ENCODE measurements at regions not wholly inside any gene's neighbourhood (a gene's known extent, or its start where the extent isn't known, plus 50 kb on each side); places are given as distances from the start of the nearest gene placed in this dataset.

- in situ Hi-C loops (cut with HindIII; ENCODE audit: low pct_ligation_motif_present, low pct_unique_long_range_greater_than_20kb, low sequenced_read_pairs) = no loop called here
- no peak for DNase-seq
Observed at GRCh38 chr17:27386206-27387075, 69.8 kb upstream of the KSR1 start.

DNA sequence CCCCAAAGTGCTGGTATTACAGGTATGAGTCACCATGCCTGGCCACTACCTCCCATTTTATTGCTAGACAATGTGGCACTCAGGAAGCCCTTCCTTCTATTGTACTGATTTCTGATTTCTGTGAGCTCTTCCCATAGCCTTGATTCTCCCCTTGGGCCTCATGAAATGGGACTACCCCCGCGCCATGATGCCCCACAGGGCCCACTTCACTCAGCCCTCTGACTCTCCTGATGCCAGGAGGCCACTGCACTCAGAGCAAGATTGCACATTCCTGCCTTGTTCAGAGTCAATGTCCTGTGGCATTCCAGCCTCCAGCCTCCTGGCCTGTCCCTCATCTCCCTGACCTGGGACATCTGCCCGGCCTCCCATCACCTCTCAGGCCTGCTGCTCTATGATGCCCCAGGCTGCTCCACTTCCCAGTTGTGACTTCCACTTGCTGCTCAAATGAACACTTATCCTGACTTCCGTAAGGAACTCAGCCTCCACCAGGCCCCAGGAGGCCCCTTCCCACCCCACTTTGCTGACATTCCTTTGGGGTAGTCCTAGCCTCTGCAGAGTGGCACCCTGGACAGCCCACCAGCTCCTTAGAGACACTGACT, 66.6 kb upstream of the KSR1 start:
- in situ Hi-C loops (cut with HindIII; ENCODE audit: low pct_ligation_motif_present, low pct_unique_long_range_greater_than_20kb, low sequenced_read_pairs) = no loop called here
- DNase-seq = no peak

GRCh38 chr17:27390540-27390939, 65.7 kb upstream of the KSR1 start:
- in situ Hi-C loops (cut with HindIII; ENCODE audit: low pct_ligation_motif_present, low pct_unique_long_range_greater_than_20kb, low sequenced_read_pairs) = no loop called here
- DNase-seq = no peak

DNA sequence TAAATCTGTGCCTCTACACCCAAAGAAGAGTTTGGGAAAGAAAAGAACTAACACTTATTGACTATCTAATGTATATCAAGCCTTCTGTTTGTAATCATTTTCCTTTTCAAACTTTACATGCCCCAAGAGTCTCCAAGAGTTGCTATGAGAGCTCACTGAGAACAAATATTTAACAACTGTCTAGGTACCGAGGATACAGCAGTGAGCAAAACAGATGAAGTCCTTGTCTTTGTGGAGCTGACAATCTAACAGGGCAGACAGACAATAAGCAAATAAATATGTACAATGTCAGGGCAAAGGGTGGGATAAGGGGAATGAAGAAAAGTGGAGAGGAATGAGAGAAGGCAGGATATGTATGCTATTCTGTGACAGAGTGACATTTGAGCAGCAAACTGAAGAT, 64.8 kb upstream of the KSR1 start:
- no peak for DNase-seq
- in situ Hi-C loops (cut with HindIII; ENCODE audit: low pct_ligation_motif_present, low pct_unique_long_range_greater_than_20kb, low sequenced_read_pairs) = no loop called here

DNA sequence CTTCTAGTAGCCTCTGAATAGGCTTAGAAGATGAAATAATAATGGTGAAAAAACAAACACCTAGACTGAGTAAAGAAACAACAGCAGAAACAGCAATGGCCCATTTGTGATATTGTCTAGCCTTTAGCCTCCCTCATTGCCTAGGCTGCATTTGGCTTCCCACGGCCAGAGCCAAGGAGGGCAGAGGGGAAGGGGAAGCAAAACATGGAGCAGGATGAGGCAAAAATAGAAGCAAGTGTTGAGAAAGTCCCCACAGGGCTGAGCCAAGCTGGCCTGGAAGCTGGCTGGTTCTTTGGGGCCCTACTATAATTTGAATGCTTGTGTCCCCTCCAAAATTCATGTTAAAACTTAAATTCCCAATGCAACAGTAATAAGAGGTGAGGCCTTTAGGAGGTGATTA, 60.2 kb upstream of the KSR1 start:
- no peak for DNase-seq
- in situ Hi-C loops (cut with HindIII; ENCODE audit: low pct_ligation_motif_present, low pct_unique_long_range_greater_than_20kb, low sequenced_read_pairs) = no loop called here

DNA sequence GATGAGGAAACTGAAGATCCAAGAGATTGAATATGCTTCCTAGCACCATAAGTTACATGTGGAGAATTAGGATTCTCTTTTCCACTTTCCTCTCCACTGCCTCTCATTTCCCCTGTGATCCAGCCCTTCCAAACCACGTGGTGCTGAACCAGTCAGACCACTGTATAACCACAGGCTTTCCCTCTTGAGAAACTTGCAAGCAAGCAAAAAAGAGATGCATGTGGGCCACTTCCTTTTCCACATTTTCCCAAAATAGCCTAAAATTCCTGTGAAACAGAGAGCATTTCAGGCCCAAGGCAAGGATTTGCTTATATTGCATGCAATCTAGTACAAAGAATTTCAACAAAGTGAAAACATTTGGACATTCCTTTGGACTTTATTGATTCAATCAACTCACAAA, 59.3 kb upstream of the KSR1 start:
- DNase-seq = no peak
- in situ Hi-C loops (cut with HindIII; ENCODE audit: low pct_ligation_motif_present, low pct_unique_long_range_greater_than_20kb, low sequenced_read_pairs) = no loop called here

GRCh38 chr17:27398691-27399090, 57.6 kb upstream of the KSR1 start:
- DNase-seq = no peak
- in situ Hi-C loops (cut with HindIII; ENCODE audit: low pct_ligation_motif_present, low pct_unique_long_range_greater_than_20kb, low sequenced_read_pairs) = no loop called here

DNA sequence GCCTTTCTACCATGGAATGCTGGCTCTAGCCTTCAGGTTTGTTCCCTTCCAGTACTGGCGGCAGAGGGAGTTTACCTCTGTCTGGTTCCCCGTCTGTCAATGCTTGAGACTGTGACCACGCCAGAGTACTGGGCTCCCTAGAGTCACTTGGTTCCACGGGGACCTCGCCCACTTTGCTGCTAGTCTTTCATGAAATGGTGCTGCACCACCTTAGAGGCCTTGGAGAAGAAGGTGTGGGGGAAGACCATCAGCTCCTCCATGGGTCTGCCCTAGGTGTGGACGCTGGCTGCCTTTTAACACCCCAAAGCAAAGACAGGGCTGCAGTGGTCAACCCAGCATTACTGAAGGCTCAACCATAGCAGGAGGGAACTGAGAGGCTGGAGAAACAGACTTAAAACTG, 55.3 kb upstream of the KSR1 start:
- in situ Hi-C loops (cut with HindIII; ENCODE audit: low pct_ligation_motif_present, low pct_unique_long_range_greater_than_20kb, low sequenced_read_pairs) = no loop called here
- no peak for DNase-seq

- in situ Hi-C loops (cut with HindIII; ENCODE audit: low pct_ligation_motif_present, low pct_unique_long_range_greater_than_20kb, low sequenced_read_pairs) = no loop called here
- DNase-seq = no peak
Observed at GRCh38 chr17:27402943-27403342, 53.3 kb upstream of the KSR1 start.

DNA sequence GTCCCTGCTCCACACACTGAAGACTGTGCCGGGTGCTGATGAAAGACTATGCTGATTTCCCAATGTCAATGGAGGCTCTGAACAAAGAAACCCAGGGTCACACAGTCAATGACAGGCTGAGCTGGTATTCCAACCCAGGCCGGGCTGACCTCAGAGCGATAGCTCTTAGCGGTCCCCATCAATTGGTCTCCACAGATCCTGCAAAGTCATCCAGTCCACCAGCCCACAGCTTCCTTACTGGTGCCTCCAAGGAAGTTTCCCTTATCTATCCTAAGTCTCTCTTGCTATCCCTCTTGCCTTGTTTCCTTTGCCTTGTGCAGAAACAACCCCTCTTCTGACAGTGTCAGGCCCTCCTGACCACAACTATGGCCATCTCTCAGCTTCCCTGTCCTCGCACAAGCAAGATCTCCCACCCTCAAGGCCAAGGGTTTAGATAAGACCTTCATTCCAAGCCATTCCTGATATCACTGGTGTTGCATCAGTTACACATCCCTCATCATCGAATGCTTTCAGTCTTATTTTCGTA, 52.7 kb upstream of the KSR1 start:
- in situ Hi-C loops (cut with HindIII; ENCODE audit: low pct_ligation_motif_present, low pct_unique_long_range_greater_than_20kb, low sequenced_read_pairs) = no loop called here
- DNase-seq = no peak

DNA sequence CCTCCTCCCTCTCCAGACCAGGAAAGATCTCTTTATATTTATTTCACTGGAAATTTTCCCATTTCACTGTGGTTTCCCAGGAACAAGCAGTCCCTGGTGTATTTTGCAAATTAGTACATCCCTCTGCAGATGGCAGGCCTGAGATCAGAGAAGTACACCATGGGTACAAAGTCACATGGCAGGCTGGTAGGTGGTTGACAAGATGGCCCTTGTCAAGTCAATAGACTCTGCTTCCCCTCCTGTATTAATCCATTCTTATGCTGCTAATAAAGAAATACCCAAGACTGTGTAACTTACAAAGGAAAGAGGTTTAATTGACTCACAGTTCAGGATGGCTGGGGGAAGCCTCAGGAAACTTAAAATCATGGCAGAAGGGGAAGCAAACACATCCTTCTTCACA, 51.6 kb upstream of the KSR1 start:
- in situ Hi-C loops (cut with HindIII; ENCODE audit: low pct_ligation_motif_present, low pct_unique_long_range_greater_than_20kb, low sequenced_read_pairs) = no loop called here
- no peak for DNase-seq
